PC-3 (cell line): ENCODE measurements at regions not wholly inside any gene's neighbourhood (a gene's known extent, or its start where the extent isn't known, plus 50 kb on each side); places are given as distances from the start of the nearest gene placed in this dataset.
"Not testable (repeated sequence)": the region's sequence is repeated elsewhere in the genome, so short reads cannot be mapped to it uniquely, and the experiment has no call there.

Source experiments
- ATAC-seq: fragments of 200-7000 bp; cut with Tn5 transposase; 2 replicates; pipeline ENCODE4 v1.9.1; 2020; ENCODE audit warnings: mild to moderate bottlenecking, moderate library complexity
- BruUV-seq: library from RNA; stranded (reverse); fragments of 400-500 nt; replicated peaks from 2 replicates; lab custom pipeline; 2021; lab: Mats Ljungman, UMichigan
- CTCF ChIA-PET: fragments of 300-600 bp; sonication (Branson Sonifier 250); formaldehyde crosslinking; loops from one replicate; lab custom pipeline; 2022; ENCODE audit warnings: antibody characterized with exemption; lab: Charles Lee
- POLR2A ChIA-PET: fragments of 300-600 bp; sonication (Branson Sonifier 250); formaldehyde crosslinking; loops from one replicate; lab custom pipeline; 2022; ENCODE audit warnings: antibody characterized with exemption; ENCODE audit not compliant: unreplicated experiment; lab: Charles Lee
- DNase-seq: peaks from one replicate; pipeline ENCODE4 v3.0.0-alpha.2; 2015
- H2AFZ ChIP-seq: fragments of 300-600 bp; sonication (generic); 2 replicates; pipeline ENCODE4 v1.6.0; 2016; ENCODE audit warnings: antibody characterized with exemption, low read length
- H3F3A ChIP-seq: fragments of 300-600 bp; sonication (generic); one replicate; pipeline ENCODE4 v1.6.0; 2017; ENCODE audit warnings: antibody characterized with exemption, low read length, control low read depth, mild to moderate bottlenecking; ENCODE audit not compliant: unreplicated experiment
- H3K27ac ChIP-seq: fragments of 300-600 bp; sonication (generic); 2 replicates; pipeline ENCODE4 v1.5.1; 2016; ENCODE audit warnings: mild to moderate bottlenecking, low read length
- H3K27me3 ChIP-seq: fragments of 300-600 bp; sonication (generic); 2 replicates; pipeline ENCODE4 v1.6.1; 2016; ENCODE audit warnings: low read length, mixed read lengths
- H3K36me3 ChIP-seq: fragments of 300-600 bp; sonication (generic); 2 replicates; pipeline ENCODE4 v1.6.1; 2016; ENCODE audit warnings: low read depth, mixed run types, low read length, mixed read lengths
- H3K4me1 ChIP-seq: fragments of 300-600 bp; sonication (generic); 2 replicates; pipeline ENCODE4 v1.5.1; 2016; ENCODE audit warnings: low read length; ENCODE audit not compliant: insufficient read depth
- H3K4me2 ChIP-seq: fragments of 300-600 bp; sonication (generic); 2 replicates; pipeline ENCODE4 v1.6.0; 2016; ENCODE audit warnings: low read length
- H3K4me3 ChIP-seq: fragments of 300-600 bp; sonication (generic); 2 replicates; pipeline ENCODE4 v1.5.1; 2016; ENCODE audit warnings: mild to moderate bottlenecking, low read length, mixed read lengths
- H3K79me2 ChIP-seq: fragments of 300-600 bp; sonication (generic); 2 replicates; pipeline ENCODE4 v1.6.1; 2017; ENCODE audit warnings: low read length, mixed read lengths
- H3K9ac ChIP-seq: fragments of 300-600 bp; sonication (generic); 2 replicates; pipeline ENCODE4 v1.6.0; 2016; ENCODE audit warnings: mild to moderate bottlenecking, low read length
- H3K9me2 ChIP-seq: fragments of 300-600 bp; sonication (generic); replicated peaks from 2 replicates; pipeline ENCODE4 v1.6.1; 2016; ENCODE audit warnings: mixed run types, low read length, mixed read lengths
- H3K9me3 ChIP-seq: fragments of 300-600 bp; sonication (generic); 2 replicates; pipeline ENCODE4 v1.6.1; 2016; ENCODE audit warnings: low read length, mixed read lengths
- H4K20me1 ChIP-seq: fragments of 300-600 bp; sonication (generic); 2 replicates; pipeline ENCODE4 v1.6.1; 2016; ENCODE audit warnings: low read length, mixed read lengths
- intact Hi-C: fragments of 100-400 bp; cut with micrococcal nuclease; formaldehyde crosslinking; loops from 2 replicates; pipeline ENCODE4 v1.9.0; 2023

DNA sequence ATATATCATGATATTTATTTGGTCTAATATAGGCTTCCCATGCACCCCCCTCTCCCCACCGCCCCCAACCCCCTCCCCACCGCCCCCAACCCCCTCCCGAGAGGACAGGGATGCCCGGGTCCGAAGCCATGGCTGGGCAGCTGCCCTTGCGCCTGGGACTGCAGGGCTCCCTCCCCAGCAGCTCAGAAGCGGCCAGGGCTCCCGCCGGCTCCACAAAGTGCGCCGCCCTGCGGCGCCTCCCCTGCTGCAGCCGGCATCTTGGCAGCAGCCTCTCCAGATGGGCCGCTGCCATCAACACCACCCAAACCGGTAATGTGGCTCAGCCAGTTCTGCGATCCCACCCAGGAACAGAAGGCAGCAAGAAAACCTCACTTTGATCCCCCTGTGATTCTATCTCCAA, 389.4 kb downstream of the SPATA31A1 start:
- H3K27me3 ChIP-seq, ATAC-seq, CTCF ChIA-PET, H3K27ac ChIP-seq, POLR2A ChIA-PET, H3F3A ChIP-seq, H3K79me2 ChIP-seq, H3K4me2 ChIP-seq, H4K20me1 ChIP-seq, H3K9me2 ChIP-seq, H3K4me3 ChIP-seq, intact Hi-C loops, H3K36me3 ChIP-seq, H3K4me1 ChIP-seq, H2AFZ ChIP-seq, H3K9ac ChIP-seq, H3K9me3 ChIP-seq, BruUV-seq, DNase-seq: not testable (repeated sequence)

DNA sequence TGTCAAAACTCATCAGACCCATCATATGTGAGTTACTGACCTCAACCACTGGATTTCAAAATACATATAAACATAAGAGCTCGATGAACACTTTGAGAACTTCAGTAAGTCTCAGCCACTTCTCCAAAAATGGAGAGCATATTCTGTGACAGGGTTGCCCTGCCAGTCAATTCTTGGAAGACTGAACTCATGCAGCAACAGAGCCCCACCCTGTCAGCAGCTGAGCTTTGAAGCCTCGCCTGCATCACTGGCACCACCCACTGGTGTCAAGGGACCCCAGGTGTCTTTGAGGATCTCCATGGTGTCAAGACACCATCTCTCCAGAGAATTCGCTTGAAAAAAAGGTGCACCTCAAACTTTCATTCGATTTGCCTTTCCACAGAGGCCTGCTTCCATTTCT, 420.1 kb downstream of the SPATA31A1 start:
- H3K4me1 ChIP-seq, H3F3A ChIP-seq, CTCF ChIA-PET, POLR2A ChIA-PET, H3K9me3 ChIP-seq, H3K4me3 ChIP-seq, H4K20me1 ChIP-seq, H3K9ac ChIP-seq, ATAC-seq, DNase-seq, H3K9me2 ChIP-seq, H3K27ac ChIP-seq, H3K36me3 ChIP-seq, H3K79me2 ChIP-seq, intact Hi-C loops, H2AFZ ChIP-seq, H3K4me2 ChIP-seq, BruUV-seq, H3K27me3 ChIP-seq: not testable (repeated sequence)

DNA sequence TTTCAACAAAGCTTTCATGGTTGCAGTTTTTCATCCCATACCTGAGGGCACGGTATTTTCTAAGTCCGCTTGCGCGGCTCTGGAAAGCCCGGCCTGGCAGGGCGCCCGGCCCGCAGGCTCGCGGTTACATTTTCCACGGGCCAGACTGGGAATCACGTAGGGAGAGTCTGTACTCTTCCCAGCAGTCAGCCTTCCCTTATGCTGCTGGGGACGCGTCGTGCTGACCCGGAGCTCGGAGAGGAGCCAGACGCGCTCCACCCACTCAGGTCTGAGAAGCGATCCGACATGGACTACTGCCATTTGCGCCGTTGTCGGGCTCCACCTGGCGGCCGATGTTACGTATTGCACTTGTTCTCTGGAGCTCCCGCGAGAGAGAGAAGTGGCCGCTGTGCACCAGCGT, 435.9 kb downstream of the SPATA31A1 start:
- H3K27ac ChIP-seq, DNase-seq, H4K20me1 ChIP-seq, intact Hi-C loops, BruUV-seq, H2AFZ ChIP-seq, H3K36me3 ChIP-seq, H3K9ac ChIP-seq, H3K4me2 ChIP-seq, H3F3A ChIP-seq, H3K79me2 ChIP-seq, H3K4me1 ChIP-seq, H3K9me3 ChIP-seq, H3K27me3 ChIP-seq, H3K9me2 ChIP-seq, CTCF ChIA-PET, POLR2A ChIA-PET: not testable (repeated sequence)
- H3K4me3 ChIP-seq, result peak overlapping the region; percentile 44; the same call in 1 of the 2 replicates
- peak; percentile 100 for ATAC-seq

DNA sequence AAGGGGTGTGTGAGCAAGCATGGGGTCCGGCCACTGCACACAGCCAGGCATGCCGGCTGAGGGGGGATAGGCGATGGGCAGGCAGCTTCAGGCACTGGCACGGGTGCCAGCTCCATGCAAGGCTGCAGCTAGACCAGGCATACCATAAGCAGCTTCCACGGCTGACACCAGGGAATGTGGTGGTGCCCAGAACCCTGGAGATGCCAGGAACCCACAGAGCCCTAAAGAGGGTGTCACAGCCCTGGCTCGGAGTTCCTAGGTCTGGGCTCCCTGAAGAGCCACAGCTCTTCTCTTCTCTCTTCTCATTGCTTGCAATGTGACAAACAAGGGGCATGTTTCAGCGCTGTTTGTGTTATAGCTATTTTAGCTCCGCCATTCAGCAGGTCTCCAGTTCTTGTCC, 442.5 kb downstream of the SPATA31A1 start:
- CTCF ChIA-PET, result not testable (repeated sequence)

DNA sequence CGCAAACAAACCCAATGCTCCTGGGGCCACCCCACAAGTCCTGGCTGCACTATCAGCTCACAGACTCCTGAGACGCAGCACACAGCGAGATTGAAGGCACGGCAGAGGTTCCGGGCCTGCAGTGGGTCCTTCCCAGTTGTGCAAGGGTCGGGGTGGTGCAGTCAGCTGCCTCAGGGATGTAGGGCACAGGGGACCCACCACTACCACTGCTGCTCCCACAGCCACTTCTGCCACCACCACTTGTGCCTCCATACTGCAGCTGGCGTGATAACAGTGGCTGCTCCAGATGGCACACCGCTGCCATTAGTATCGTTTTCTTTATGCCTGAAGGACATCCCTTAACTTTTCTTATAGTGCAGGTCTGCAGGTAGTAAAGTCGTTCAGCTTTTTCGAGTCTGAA, 443.8 kb downstream of the SPATA31A1 start:
- DNase-seq, H3K4me2 ChIP-seq, H2AFZ ChIP-seq, POLR2A ChIA-PET, H3F3A ChIP-seq, H3K9ac ChIP-seq, H3K9me2 ChIP-seq, ATAC-seq, H3K27ac ChIP-seq, H4K20me1 ChIP-seq, CTCF ChIA-PET, H3K36me3 ChIP-seq, H3K79me2 ChIP-seq, H3K4me3 ChIP-seq, H3K9me3 ChIP-seq, H3K4me1 ChIP-seq, intact Hi-C loops, H3K27me3 ChIP-seq, BruUV-seq: not testable (repeated sequence)

More for the DNA sequence above, 442.5 kb downstream of the SPATA31A1 start:
- BruUV-seq, H4K20me1 ChIP-seq, DNase-seq, H3K27ac ChIP-seq, POLR2A ChIA-PET, H3K36me3 ChIP-seq, H3K4me2 ChIP-seq, H3K27me3 ChIP-seq, H3K4me1 ChIP-seq, ATAC-seq, H3K4me3 ChIP-seq, H3K9me3 ChIP-seq, H3K9me2 ChIP-seq, H3F3A ChIP-seq, H3K9ac ChIP-seq, H2AFZ ChIP-seq, H3K79me2 ChIP-seq, intact Hi-C loops: not testable (repeated sequence)

DNA sequence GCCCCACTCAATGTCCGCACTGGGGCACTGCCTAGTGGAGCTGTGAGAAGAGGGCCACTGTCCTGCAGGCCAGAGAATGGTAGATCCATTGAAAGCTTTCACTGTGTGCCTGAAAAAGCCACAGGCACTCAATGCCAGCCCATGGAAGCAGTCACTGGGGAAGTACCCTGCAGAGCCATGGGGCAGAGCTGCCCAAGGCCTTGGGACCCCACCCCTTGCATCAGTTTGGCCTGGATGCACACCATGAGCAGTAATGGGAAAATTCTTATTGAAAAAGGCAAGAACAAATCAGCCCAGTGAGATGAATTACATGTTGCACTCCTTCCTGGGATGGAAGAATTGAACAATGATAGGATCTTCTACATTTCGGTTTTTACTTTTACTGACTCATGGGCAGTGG, 447.1 kb downstream of the SPATA31A1 start:
- POLR2A ChIA-PET, H3K9ac ChIP-seq, H3K79me2 ChIP-seq, BruUV-seq, H3F3A ChIP-seq, H3K4me3 ChIP-seq, H3K36me3 ChIP-seq, H4K20me1 ChIP-seq, ATAC-seq, H2AFZ ChIP-seq, H3K9me2 ChIP-seq, H3K27ac ChIP-seq, DNase-seq, H3K9me3 ChIP-seq, H3K4me1 ChIP-seq, intact Hi-C loops, H3K4me2 ChIP-seq, H3K27me3 ChIP-seq, CTCF ChIA-PET: not testable (repeated sequence)
